ENCODE measurements at regions not wholly inside any gene's neighbourhood (a gene's known extent, or its start where the extent isn't known, plus 50 kb on each side); places are given as distances from the start of the nearest gene placed in this dataset.
"Not testable (repeated sequence)": the region's sequence is repeated elsewhere in the genome, so short reads cannot be mapped to it uniquely, and the experiment has no call there.

DNA sequence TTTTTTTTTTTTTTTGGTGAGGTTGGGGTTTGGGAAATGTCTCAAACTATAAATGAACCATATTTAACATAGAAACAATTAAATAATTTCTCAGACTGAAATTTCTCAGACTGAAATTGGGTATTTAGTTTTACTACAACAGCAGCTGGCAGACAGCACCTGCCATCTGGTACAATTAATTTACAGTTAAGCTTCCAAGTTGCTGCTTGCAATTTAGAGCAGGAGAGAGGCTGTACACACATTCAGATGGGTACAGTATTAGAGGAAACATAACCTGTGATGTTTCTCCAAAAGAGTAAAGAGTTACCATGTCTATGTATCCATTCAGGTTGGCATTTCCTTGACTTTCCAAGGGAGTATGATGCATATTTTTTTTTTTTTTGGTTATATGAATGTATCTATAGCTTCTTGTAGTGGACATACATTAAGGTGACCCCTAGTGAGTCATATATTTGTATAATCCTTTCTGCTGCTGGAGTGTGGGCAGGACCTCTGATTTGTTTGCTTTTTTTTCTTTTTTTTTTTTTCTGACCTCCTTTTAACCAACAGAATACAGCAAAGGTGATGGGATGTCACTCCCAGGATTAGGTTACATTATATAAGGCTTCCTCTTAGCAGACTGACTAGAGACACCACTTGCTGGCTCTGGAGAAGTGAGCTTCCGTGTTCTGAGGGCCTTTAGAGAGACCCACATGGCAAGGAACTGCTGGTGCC lies 201.7 kb downstream of the PTH2R start:
- DNase-seq: no peak

DNA sequence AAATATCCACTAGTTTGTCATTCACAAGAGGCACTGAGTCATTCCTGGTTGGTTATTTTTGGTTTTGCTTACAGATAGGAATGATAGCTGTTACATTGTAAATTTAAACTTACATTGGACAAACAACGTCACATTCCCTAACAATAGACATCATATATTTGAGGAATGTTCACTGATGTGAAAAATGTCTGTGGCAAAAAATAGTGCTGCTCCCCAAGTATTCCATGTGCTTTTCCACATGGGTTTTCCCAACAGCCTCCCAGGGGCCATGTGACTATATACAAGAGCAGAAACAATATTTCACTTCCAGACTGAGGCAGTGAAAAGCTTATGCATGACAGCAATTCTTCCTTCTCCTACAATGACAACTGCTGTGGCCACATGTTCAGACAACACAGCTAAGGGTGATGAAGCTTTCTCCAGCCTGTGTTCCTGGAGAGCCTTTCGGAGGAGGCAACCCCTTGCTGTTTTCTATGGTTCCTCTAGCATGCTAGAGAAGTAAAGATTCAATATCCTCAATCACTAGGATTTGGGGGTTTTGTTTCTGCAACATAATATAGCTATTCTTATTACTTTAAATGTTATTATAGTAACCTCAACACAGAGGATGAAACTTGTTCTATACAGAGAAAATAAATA lies 202.7 kb downstream of the PTH2R start:
- DNase-seq: no peak

DNA sequence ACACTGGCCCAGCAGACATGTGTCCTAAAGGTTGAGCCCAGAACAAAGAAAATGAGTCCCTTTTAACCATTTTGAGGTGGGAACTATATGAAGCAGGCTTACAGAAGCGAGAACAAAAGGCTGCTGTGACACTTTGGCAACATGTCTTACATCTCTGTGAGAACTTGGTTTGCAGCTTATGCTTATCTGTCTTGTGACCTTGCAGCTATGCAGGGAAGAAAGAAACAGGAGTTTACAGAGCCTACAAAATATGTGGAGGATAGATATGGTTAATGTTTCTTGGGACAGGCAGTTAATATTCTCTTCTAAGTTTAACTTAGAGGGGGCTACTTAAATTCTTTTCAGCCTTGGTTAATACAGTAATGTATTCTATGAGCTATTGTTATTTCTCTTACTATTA lies 209.1 kb downstream of the PTH2R start:
- not testable (repeated sequence) for DNase-seq

GRCh38 chr2:208618220-208618619 lies 211.6 kb downstream of the PTH2R start:
- no peak for DNase-seq

DNA sequence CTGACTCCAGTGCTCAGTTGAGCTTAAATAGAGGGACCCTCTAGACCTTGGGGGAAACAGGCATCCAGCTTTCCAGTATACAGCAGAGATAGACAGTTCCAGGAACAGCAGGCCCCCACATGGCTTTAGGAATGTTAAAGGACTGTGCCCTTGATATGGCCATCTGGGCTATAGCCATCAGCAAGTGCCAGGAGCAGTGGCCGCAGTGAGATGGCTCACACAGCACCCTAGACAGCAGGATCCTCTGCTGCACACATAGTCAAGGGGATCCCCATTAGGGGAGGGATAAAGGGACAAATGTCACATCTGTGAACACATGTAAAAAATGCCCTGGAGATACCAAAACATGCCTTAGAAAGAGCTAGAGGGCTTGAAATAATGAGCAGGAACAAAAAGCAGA lies 213.4 kb downstream of the PTH2R start:
- no peak for DNase-seq

GRCh38 chr2:208620487-208620978 lies 213.9 kb downstream of the PTH2R start:
- no peak for DNase-seq

GRCh38 chr2:208627110-208627884 lies 220.7 kb downstream of the PTH2R start:
- DNase-seq: no peak

- DNase-seq: no peak
These were observed 221.3 kb downstream of the PTH2R start for GRCh38 chr2:208627916-208628315.

GRCh38 chr2:208638059-208638458 lies 231.5 kb downstream of the PTH2R start:
- no peak for DNase-seq

DNA sequence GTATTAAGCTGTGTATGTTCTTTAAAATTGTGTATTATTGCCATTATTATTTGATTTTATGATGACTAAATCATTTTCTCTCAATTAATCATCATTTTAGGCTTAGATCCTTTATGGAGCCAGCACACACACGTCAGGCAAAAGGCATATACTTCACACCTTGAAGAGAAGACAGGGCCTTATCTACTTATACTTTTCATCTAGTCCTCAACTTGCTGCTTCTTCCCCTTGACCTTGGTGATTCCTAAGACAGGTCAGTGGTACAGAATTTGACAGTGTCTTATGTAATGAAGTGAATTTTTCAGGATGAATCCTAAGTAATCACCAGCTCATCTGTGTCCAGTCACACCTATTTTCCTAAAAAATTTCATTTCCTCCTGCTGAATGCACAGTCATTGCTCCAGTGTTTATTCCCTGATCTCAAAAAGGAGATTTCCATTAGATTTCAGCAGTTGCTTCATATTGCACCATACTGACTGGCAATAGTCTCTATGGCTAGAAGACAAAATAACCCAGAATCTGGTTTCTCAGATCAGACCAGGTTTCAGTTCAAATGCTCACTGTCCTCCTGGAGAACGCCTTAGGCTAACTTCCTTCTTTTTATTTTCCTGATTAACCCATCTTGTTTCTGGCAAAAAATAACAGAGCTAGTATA lies 235.7 kb downstream of the PTH2R start:
- DNase-seq: no peak

DNA sequence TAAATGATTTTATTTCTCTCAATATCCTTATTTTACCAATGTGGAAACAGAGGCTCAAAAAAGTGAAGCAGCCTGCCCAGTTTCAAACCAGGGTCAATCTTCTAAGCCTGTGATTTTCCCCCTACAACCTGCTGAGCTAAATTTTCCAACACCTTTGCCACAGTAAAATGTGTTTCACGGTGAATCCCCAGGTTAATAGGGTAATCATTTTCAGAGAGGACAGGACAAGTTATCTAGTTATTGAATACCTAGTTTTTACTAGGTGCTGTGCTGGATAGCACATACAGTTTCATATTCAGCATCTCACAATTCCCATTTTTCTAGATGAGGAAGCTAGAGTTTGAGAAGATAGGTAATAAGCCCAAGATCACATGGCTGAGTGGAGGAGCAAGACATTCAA lies 236.6 kb downstream of the PTH2R start:
- no peak for DNase-seq

- no peak for DNase-seq
These were observed 238.6 kb downstream of the PTH2R start for GRCh38 chr2:208645226-208645625.

DNA sequence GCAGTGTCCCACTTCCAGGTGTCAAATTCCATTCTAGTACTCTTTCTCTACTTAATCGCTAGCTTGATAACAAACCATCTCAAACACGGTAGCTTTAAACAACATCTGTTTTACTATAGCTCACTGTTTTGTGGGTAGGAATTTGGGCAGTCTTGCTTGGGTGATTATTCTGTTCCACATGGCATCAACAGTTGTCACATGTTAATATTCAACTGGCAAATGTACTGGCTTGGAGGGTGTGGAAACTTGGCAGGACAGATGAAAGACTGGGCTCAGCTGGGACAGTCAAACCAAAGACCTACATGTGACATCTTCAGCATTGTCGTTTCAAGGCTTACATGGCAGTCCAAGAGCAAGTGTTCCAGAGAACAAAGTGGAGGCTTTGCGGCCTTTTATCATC lies 241.8 kb downstream of the PTH2R start:
- DNase-seq: no peak

DNA sequence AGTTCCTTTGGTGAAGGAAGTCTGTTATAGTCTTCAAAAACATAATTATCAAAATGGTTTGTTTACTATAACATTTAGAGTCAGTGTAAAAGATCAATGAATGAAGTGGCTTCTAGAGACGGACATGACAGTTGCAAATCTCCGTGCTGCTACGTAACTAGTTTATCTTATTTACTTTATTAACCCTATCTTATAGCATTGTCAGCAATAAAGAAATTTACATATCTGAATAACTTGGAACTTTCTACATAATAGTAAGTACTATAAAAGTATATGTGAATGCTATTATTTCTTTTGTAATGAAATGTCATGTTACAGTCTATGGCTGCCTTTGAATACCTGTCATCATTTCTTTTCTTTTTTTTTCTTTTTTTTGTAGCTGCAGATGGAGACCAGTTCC lies 246.8 kb downstream of the PTH2R start:
- DNase-seq: no peak

DNA sequence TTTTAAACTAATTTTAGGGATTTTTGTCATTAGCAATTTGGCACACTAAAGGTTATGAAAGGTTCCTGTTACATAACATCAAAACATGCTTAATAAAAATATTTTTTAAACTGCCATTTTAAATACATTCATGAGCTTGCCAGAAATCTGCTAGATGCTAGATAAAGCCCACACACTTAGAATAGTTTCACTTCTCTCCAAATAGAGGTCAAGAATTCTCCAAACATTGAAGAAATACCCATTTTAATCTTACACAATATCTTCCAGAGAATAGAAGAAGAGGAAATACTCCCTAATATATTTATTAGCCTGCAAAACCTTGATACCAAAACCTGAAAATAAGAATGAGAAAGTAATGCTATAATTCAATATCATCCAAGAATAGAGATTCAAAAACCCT lies 247.5 kb downstream of the PTH2R start:
- no peak for DNase-seq

DNA sequence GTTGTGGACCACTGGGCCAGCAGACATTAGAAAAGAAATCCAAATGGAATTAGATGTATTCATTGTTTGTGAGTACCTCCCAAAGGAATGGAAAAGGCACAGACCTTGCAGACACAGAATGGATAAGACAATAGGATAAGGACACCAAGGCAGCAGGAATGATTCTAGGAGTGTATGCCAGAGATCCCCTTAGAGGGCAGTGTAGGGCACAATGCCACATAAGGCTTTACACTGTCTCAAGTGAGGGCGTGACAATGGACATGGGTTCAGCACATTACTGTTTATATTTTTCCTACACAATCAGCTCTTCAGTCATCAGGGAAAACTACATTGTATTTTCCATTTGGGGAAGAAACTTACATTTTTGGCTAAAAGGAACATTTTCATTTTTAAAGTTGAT lies 250.9 kb downstream of the PTH2R start:
- no peak for DNase-seq

DNA sequence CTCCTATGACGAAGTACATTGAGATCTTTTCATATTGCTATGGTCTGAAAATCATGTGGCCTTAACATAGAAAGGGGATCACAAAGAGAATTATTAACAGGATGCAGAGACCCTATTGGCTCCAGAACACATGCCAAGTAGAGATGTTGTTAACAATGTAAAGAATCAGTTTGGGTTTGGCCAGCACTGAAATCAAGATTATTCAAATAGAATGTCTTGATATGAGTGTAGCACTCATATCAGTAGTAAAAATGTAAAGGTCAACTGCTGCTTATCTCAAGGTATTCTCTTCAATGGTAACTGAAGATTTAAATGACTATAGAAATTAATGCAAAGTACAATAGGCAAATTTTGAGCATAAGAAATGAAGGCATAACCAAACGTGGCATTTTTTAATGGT lies 262.8 kb downstream of the PTH2R start:
- no peak for DNase-seq

DNA sequence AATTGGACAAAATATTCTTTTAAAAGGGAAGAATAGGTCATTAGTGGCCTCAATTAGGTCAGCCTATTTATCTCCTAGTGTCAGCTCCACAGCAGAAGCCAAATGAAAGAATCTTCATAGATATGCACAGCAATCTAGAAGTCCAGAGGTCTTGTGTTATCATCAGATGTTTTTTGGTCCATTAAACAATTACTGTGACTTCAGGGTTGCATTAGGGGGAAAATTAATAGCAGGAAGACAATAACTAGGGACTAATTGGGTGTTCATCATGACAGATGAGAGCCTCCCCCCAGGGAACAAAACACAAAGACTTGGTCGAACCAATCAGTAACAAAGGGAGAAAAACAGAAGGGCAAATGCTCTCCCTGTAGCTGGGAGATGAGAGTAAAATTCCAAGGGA lies 264.7 kb downstream of the PTH2R start:
- no peak for DNase-seq

DNA sequence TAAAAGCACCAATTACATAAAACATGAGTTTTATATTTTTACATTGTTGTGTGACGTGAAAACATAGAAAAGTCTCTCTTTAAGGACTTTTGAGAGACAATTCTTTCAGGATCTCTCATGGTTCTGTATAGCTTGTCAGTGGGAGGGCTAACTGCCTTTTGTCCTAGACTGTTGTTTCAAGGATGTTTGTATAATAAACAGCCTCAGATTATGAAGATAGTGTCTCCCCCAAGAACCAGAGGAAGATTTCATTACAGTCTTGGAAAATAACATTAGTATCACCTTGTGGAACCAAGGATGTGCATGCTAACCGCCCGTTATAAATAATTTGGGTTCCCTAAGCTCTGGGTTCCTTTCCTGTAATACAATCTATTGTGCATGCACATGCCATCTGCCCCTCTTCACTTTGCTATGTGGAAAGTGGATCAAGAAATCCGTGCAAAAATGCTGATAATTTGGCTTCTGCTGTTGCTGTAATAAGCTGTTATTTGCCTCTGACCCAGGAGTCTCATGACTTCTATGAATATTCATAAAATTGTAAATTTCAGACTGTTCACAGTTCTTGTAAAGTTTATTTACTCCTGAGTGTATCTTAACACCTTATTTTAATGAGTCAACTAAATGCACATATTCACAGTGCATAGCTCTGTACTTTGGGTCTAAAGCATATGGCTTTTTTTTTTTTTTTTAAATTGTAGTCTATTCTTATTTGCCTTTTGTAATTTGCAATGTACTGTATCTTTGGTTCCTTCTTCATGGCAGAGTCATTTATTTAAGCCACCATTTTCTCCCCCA lies 265.5 kb downstream of the PTH2R start:
- DNase-seq: no peak

DNA sequence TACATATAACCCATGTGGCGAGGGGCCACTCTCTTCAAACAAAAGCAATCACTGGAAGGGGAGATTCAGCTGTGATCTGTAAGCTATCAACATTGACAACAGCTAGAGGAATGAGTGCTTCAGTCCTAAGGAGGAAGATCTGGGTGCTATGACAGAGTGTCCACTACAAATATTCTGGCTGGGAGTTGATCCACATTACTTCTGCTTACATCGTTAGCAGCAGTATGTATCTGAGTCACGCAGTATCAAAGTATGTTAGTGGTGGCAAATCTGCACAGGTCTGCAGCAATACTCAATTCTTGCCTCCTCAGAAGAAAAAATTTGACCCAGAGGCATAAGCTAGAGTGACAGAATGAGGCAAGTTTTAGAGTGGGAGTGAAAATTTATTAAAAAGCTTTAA lies 267.0 kb downstream of the PTH2R start:
- DNase-seq: no peak

GRCh38 chr2:208674919-208675318 lies 268.3 kb downstream of the PTH2R start:
- DNase-seq: no peak

DNA sequence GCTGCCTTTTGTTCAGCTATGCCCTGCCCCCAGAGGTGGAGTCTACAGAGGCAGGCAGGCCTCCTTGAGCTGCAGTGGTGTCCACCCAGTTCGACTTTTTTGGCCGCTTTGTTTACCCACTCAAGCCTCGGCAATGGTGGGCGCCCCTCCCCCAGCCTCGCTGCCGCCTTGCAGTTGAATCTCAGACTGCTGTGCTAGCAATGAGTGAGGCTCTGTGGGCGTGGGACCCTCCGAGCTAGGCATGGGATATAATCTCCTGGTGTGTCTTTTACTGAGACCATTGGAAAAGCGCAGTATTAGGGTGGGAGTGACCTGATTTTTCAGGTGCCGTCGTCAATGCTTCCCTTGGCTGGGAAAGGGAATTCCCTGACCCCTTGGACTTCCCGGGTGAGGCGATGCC lies 279.3 kb downstream of the PTH2R start:
- not testable (repeated sequence) for DNase-seq

DNA sequence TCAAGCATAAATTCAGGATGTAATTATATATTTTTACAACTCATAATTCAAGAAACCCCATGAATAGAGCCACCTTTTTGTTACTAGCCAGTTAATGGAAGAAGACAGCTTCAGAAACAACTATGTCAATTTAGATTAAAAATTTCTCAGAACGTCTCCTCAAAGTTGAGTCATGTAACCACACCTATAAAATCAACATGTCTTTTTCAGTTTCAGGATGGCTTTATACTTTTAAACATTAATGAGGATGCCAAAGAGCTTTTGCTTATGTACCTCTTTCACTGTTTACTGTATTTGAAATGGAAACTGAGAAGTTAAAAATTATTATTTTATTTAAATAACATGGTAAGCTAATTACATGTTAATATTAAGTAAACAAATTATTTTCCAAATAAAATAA lies 280.1 kb downstream of the PTH2R start:
- DNase-seq: no peak
